Activated naive CD4-positive, alpha-beta T cell treated with anti-CD3 and anti-CD28 coated beads for 36 hours (primary cell): ENCODE measurements at regions not wholly inside any gene's neighbourhood (a gene's known extent, or its start where the extent isn't known, plus 50 kb on each side); places are given as distances from the start of the nearest gene placed in this dataset.

ENCODE experiments used
- CTCF ChIA-PET: fragments of 350-600 bp; sonication (Branson Sonifier 250); formaldehyde crosslinking; loops from one replicate; lab custom pipeline; 2021; ENCODE audit warnings: antibody characterized with exemption; lab: Charles Lee
- DNase-seq: peaks from one replicate; pipeline ENCODE4 v3.0.0-alpha.2; 2020
- H3K27ac Mint-ChIP-seq: one replicate; pipeline ENCODE4 v1.8.0; 2021; ENCODE audit warnings: mild to moderate bottlenecking, mixed read lengths
- H3K27me3 Mint-ChIP-seq: one replicate; pipeline ENCODE4 v1.8.0; 2021; ENCODE audit warnings: low read depth, mixed read lengths
- H3K36me3 Mint-ChIP-seq: one replicate; pipeline ENCODE4 v1.8.0; 2021; ENCODE audit warnings: low read depth, mixed read lengths
- H3K4me1 Mint-ChIP-seq: one replicate; pipeline ENCODE4 v1.8.0; 2021; ENCODE audit warnings: low read depth, mixed read lengths
- H3K4me3 Mint-ChIP-seq: one replicate; pipeline ENCODE4 v1.8.0; 2021; ENCODE audit warnings: mild to moderate bottlenecking, moderate library complexity, mixed read lengths
- H3K9me3 Mint-ChIP-seq: one replicate; pipeline ENCODE4 v1.8.0; 2021; ENCODE audit warnings: mixed read lengths
- intact Hi-C: fragments of 100-400 bp; cut with micrococcal nuclease; formaldehyde crosslinking; loops from one replicate; pipeline ENCODE4 v1.15.1; 2023

- H3K36me3 Mint-ChIP-seq = no peaks in the 10 kb centered on the region
- H3K4me3 Mint-ChIP-seq = no peak overlapping the region
- CTCF ChIA-PET = no interaction called here
- intact Hi-C loops = no loop called here
- DNase-seq = no peak
- H3K4me1 Mint-ChIP-seq = no peaks in the 10 kb centered on the region
- no peak overlapping the region for H3K27ac Mint-ChIP-seq
- no peaks in the 10 kb centered on the region for H3K9me3 Mint-ChIP-seq
- H3K27me3 Mint-ChIP-seq = peaks cover 4% of the 10 kb centered on the region
These were observed 350.8 kb downstream of the FBXO8 start for GRCh38 chr4:173932701-173933100.

DNA sequence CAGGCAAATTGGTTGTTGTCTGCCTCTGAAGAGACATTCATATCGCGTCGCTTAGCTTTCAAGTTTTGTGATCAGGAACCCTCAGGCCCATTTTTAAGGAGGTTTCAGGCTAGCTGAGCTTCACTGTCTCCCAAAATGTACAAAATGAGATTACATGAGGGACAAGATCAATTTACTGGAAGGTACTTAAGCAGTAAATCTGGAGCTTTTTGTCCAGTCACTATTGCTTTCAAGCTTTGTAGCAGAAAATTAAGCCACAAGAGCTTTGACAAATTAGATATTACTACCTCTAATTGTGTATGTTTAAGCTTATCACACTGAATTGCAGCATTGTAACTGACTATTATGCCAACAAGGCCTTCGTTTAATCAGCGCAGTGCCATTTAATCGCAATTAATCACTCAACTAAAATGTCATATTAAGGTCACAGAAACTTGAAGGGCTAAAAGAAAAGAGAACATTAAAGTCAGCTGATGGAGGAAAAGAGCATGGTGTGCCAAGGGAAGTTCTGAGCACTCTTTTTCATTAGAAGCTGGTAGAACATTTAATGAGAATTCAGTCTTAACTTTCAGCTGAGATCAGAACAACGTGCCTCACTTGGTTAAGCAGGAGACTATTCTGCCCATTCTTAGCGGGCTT, 353.0 kb downstream of the FBXO8 start:
- intact Hi-C loops = no loop called here
- CTCF ChIA-PET = no interaction called here
- H3K9me3 Mint-ChIP-seq = no peaks in the 10 kb centered on the region
- no peak overlapping the region for H3K27ac Mint-ChIP-seq
- H3K27me3 Mint-ChIP-seq = no peaks in the 10 kb centered on the region
- no peaks in the 10 kb centered on the region for H3K36me3 Mint-ChIP-seq
- no peak for DNase-seq
- H3K4me3 Mint-ChIP-seq = no peak overlapping the region
- no peaks in the 10 kb centered on the region for H3K4me1 Mint-ChIP-seq

DNA sequence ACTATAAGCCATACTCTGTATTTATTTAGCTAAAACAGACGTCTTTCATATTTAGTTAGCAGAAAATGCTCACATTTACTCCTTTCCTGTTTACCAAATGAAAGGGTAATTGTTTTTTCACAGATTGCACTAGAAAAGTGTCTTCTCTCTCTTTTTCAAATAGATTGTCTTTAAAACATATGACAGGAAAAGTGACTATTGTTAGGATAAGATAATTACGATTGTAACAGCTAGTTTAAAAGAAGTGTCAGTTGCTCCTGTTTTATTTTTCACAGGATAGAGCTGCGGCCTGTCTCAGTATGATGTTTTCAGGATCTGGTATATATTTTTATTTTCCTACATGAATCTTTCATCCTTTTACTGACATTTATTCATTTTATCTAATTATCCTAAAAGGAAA, 353.5 kb downstream of the FBXO8 start:
- Mint-ChIP-seq H3K36me3 (no peaks in the 10 kb centered on the region), H3K27me3 (no peaks in the 10 kb centered on the region), H3K4me1 (no peaks in the 10 kb centered on the region), H3K9me3 (no peaks in the 10 kb centered on the region), H3K4me3 (no peak overlapping the region), H3K27ac (no peak overlapping the region)
- intact Hi-C loops = no loop called here
- CTCF ChIA-PET = no interaction called here
- DNase-seq = no peak

DNA sequence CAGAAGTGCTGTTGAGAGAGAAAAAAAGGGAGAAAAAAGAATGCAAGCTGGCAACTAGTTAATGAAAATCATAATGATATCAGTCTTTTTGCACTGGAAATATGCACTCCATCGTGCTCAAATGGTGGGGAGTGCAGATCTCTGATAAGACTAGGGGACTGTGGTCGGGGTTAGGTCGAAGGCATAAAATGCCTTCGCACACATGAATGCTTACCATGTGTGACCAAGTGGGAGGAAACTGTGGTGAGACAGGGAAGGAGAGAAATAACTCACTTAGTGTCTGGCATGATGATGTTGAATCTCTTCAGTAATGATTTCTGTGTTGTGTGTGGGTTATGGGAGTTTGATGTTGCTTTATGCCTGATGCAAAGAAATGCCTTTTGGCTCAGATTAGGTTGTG, 358.9 kb downstream of the FBXO8 start:
- Mint-ChIP-seq H3K4me1 (no peaks in the 10 kb centered on the region), H3K4me3 (no peak overlapping the region), H3K27me3 (no peaks in the 10 kb centered on the region), H3K36me3 (no peaks in the 10 kb centered on the region), H3K9me3 (no peaks in the 10 kb centered on the region), H3K27ac (no peak overlapping the region)
- intact Hi-C loops = no loop called here
- no peak for DNase-seq
- CTCF ChIA-PET = no interaction called here

GRCh38 chr4:173919861-173920260, 363.6 kb downstream of the FBXO8 start:
- no peak for DNase-seq
- Mint-ChIP-seq H3K27ac (no peak overlapping the region), H3K27me3 (no peaks in the 10 kb centered on the region), H3K4me3 (no peak overlapping the region), H3K4me1 (no peaks in the 10 kb centered on the region), H3K9me3 (no peaks in the 10 kb centered on the region), H3K36me3 (no peaks in the 10 kb centered on the region)
- CTCF ChIA-PET = no interaction called here
- intact Hi-C loops = no loop called here

- no peaks in the 10 kb centered on the region for H3K27me3 Mint-ChIP-seq
- no peak overlapping the region for H3K27ac Mint-ChIP-seq
- no peaks in the 10 kb centered on the region for H3K4me1 Mint-ChIP-seq
- no peaks in the 10 kb centered on the region for H3K36me3 Mint-ChIP-seq
- CTCF ChIA-PET = no interaction called here
- no peak overlapping the region for H3K4me3 Mint-ChIP-seq
- H3K9me3 Mint-ChIP-seq = no peaks in the 10 kb centered on the region
- DNase-seq = no peak
- intact Hi-C loops = no loop called here
These were observed 364.3 kb downstream of the FBXO8 start for GRCh38 chr4:173919196-173919595.

GRCh38 chr4:173917255-173917960, 366.1 kb downstream of the FBXO8 start:
- intact Hi-C loops = no loop called here
- Mint-ChIP-seq H3K36me3 (no peaks in the 10 kb centered on the region), H3K27ac (no peak overlapping the region), H3K4me3 (no peak overlapping the region), H3K4me1 (no peaks in the 10 kb centered on the region), H3K27me3 (no peaks in the 10 kb centered on the region), H3K9me3 (no peaks in the 10 kb centered on the region)
- CTCF ChIA-PET = no interaction called here
- DNase-seq = no peak

- CTCF ChIA-PET = no interaction called here
These were observed 370.0 kb downstream of the FBXO8 start for GRCh38 chr4:173913496-173913895.

DNA sequence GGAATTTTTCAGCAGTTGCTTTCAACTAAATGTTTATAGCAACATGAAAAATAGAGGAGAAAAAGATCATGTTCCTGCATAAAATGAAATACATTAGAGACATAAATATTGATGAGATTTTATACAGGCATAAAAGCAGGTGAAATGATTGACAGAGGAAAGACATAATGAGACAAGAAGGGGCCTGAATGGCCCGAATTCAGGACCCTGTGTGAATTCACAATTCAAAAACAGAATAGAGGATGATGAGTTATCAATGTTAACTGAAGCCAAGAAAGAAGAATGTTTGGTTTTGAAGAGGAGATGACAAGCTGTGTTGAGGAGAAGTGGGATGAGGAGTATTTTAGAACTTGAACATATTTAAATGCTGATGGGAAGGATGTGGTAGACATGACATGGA, 371.1 kb downstream of the FBXO8 start:
- no peak overlapping the region for H3K4me3 Mint-ChIP-seq
- H3K4me1 Mint-ChIP-seq = no peaks in the 10 kb centered on the region
- CTCF ChIA-PET = no interaction called here
- no peaks in the 10 kb centered on the region for H3K9me3 Mint-ChIP-seq
- no peak for DNase-seq
- H3K27ac Mint-ChIP-seq = no peak overlapping the region
- intact Hi-C loops = no loop called here
- H3K36me3 Mint-ChIP-seq = no peaks in the 10 kb centered on the region
- peaks cover 2% of the 10 kb centered on the region for H3K27me3 Mint-ChIP-seq

More at GRCh38 chr4:173913496-173913895, 370.0 kb downstream of the FBXO8 start:
- Mint-ChIP-seq H3K4me3 (no peak overlapping the region), H3K36me3 (no peaks in the 10 kb centered on the region), H3K4me1 (no peaks in the 10 kb centered on the region), H3K27ac (no peak overlapping the region), H3K9me3 (no peaks in the 10 kb centered on the region), H3K27me3 (peaks cover 2% of the 10 kb centered on the region)
- intact Hi-C loops = no loop called here
- DNase-seq = no peak

- no peak for DNase-seq
- Mint-ChIP-seq H3K36me3 (no peaks in the 10 kb centered on the region), H3K9me3 (no peaks in the 10 kb centered on the region), H3K27me3 (peaks cover 2% of the 10 kb centered on the region), H3K4me1 (no peaks in the 10 kb centered on the region), H3K4me3 (no peak overlapping the region), H3K27ac (no peak overlapping the region)
- intact Hi-C loops = no loop called here
- CTCF ChIA-PET = no interaction called here
These were observed 372.6 kb downstream of the FBXO8 start for GRCh38 chr4:173910891-173911290.

GRCh38 chr4:173909294-173909693, 374.2 kb downstream of the FBXO8 start:
- CTCF ChIA-PET = interaction anchor here (0.6 kb wide), 2 partner anchors 278 to 648 kb away, joined by 3 read pairs; no protein-coding TSS in a partner anchor
- H3K4me3 Mint-ChIP-seq = no peak overlapping the region
- no peaks in the 10 kb centered on the region for H3K4me1 Mint-ChIP-seq
- no peak overlapping the region for H3K27ac Mint-ChIP-seq
- H3K36me3 Mint-ChIP-seq = no peaks in the 10 kb centered on the region
- intact Hi-C loops = no loop called here
- H3K9me3 Mint-ChIP-seq = no peaks in the 10 kb centered on the region
- peaks cover 2% of the 10 kb centered on the region for H3K27me3 Mint-ChIP-seq
- no peak for DNase-seq

DNA sequence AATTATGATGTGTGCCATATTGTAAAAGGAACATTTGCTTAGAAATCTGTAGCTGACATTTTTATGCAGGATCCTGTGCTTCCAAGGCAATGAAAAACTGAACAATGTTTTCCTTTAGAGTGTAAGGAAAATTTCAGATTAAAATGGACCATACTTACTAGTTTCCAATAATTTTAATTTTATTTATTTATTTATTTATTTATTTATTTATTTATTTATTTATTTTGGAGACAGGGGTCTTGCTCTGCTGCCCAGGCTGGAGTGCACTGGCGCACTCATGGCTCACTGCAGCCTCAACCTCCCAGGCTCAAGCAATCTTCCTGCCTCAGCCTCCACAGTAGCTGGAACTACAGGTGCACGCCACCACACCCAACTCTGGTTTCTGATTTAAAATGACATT, 369.8 kb upstream of the HAND2 start:
- H3K27ac Mint-ChIP-seq = no peak overlapping the region
- no peaks in the 10 kb centered on the region for H3K27me3 Mint-ChIP-seq
- DNase-seq = no peak
- no peaks in the 10 kb centered on the region for H3K4me1 Mint-ChIP-seq
- no peaks in the 10 kb centered on the region for H3K9me3 Mint-ChIP-seq
- CTCF ChIA-PET = no interaction called here
- H3K4me3 Mint-ChIP-seq = no peak overlapping the region
- intact Hi-C loops = no loop called here
- H3K36me3 Mint-ChIP-seq = no peaks in the 10 kb centered on the region

DNA sequence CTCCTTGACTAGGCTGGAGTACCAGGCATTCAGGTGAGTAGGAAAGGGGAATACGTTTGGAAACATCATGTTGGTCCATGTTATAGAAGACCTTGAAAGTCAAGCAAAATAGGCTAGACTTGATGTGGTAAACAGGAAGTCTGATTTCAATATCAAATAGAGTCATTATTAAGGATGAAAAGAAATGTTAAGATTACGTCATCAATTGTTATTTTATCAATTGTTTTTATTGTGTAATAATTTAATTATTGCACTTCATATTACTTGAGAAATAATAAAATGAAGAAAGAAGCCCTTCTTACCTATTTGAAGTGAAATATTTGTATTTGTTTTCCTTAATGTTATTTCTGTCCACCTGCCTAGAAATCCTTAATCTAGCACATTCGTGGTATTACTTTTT, 361.0 kb upstream of the HAND2 start:
- Mint-ChIP-seq H3K4me3 (no peak overlapping the region), H3K9me3 (peaks cover 10% of the 10 kb centered on the region), H3K27ac (no peak overlapping the region), H3K4me1 (no peaks in the 10 kb centered on the region), H3K36me3 (no peaks in the 10 kb centered on the region), H3K27me3 (no peaks in the 10 kb centered on the region)
- CTCF ChIA-PET = no interaction called here
- no peak for DNase-seq
- intact Hi-C loops = no loop called here
